Endothelial cell of umbilical vein (primary cell): ENCODE measurements at regions not wholly inside any gene's neighbourhood (a gene's known extent, or its start where the extent isn't known, plus 50 kb on each side); places are given as distances from the start of the nearest gene placed in this dataset.
"Not testable (repeated sequence)": the region's sequence is repeated elsewhere in the genome, so short reads cannot be mapped to it uniquely, and the experiment has no call there.

Source experiments
- BruUV-seq: library from RNA; stranded (reverse); fragments of 400-500 nt; replicated peaks from 2 replicates; lab custom pipeline; 2021; lab: Mats Ljungman, UMichigan
- CTCF ChIA-PET: fragments of 300-600, 350-600 bp; sonication (Branson Sonifier 250); formaldehyde crosslinking; loops from one replicate; lab custom pipeline; 2021; ENCODE audit warnings: antibody characterized with exemption, inconsistent platforms; lab: Charles Lee
- POLR2A ChIA-PET: fragments of 300-600, 350-600 bp; sonication (Branson Sonifier 250); formaldehyde crosslinking; loops from one replicate; lab custom pipeline; 2021; ENCODE audit warnings: antibody characterized with exemption, inconsistent platforms; lab: Charles Lee
- DNase-seq: peaks from one replicate; pipeline ENCODE4 v3.0.0-alpha.2; 2011; ENCODE audit warnings: low read depth, low spot score
- FAIRE-seq: peaks from 2 replicates; lab custom pipeline; 2011; peaks lifted over from hg19 to GRCh38; lab: Jason Lieb, UNC
- H2AFZ ChIP-seq: 2 replicates; pipeline ENCODE4 v1.6.0; 2012; ENCODE audit warnings: low read depth, low read length, control low read depth, inconsistent platforms
- H3K27ac ChIP-seq: 2 replicates; pipeline ENCODE4 v1.5.1; 2011; ENCODE audit warnings: low read depth, mild to moderate bottlenecking, control low read depth, low read length, moderate library complexity; ENCODE audit not compliant: insufficient read depth
- H3K27me3 ChIP-seq, 2 experiments: 2 replicates each; pipeline versions ENCODE4 v1.6.0 to v1.6.1; 2011; ENCODE audit warnings: low read length in 2 of 2, mixed read lengths in 1 of 2; ENCODE audit not compliant: control insufficient read depth in 2 of 2, insufficient read depth in 2 of 2
- H3K36me3 ChIP-seq, 2 experiments: 2 replicates in 1 of 2; 3 replicates in 1 of 2; pipeline ENCODE4 v1.5.1; 2011; ENCODE audit warnings: low read length in 2 of 2, mild to moderate bottlenecking in 1 of 2, moderate library complexity in 1 of 2; ENCODE audit not compliant: control insufficient read depth in 2 of 2, insufficient read depth in 2 of 2; ENCODE audit errors: extremely low read depth in 1 of 2
- H3K4me1 ChIP-seq: 3 replicates; pipeline ENCODE4 v1.5.1; 2011; ENCODE audit warnings: mild to moderate bottlenecking, low read length; ENCODE audit not compliant: control insufficient read depth, insufficient read depth; ENCODE audit errors: extremely low read depth
- H3K4me2 ChIP-seq: 2 replicates; pipeline ENCODE4 v1.6.1; 2011; ENCODE audit warnings: low read length, control low read depth, mixed read lengths; ENCODE audit not compliant: insufficient read depth
- H3K4me3 ChIP-seq, 3 experiments: fragments of 200-600 bp in 1 of 3; sonication (generic), shearing (Covaris generic) in 1 of 3; replicated peaks in 1 of 3; 2 replicates each; pipeline ENCODE4 v1.5.1; 2011 to 2016; ENCODE audit warnings: control low read depth in 3 of 3, low read length in 3 of 3, mild to moderate bottlenecking in 2 of 3, inconsistent platforms in 1 of 3, low read depth in 1 of 3, moderate library complexity in 1 of 3; ENCODE audit not compliant: insufficient read depth in 1 of 3
- H3K79me2 ChIP-seq: 2 replicates; pipeline ENCODE4 v1.6.0; 2012; ENCODE audit warnings: low read length, inconsistent platforms; ENCODE audit not compliant: control insufficient read depth, insufficient read depth
- H3K9ac ChIP-seq: replicated peaks from 2 replicates; pipeline ENCODE3; 2011; ENCODE audit warnings: low read length, control low read depth; ENCODE audit not compliant: insufficient read depth; ENCODE audit errors: extremely low read depth
- H3K9me1 ChIP-seq: replicated peaks from 3 replicates; pipeline ENCODE4 v1.6.0; 2011; ENCODE audit warnings: mild to moderate bottlenecking, low read length; ENCODE audit not compliant: control insufficient read depth, insufficient read depth; ENCODE audit errors: extremely low read depth
- H3K9me3 ChIP-seq: replicated peaks from 2 replicates; pipeline ENCODE4 v1.5.1; 2012; ENCODE audit warnings: low read length, inconsistent platforms; ENCODE audit not compliant: control insufficient read depth, insufficient read depth
- H4K20me1 ChIP-seq: replicated peaks from 2 replicates; pipeline ENCODE3; 2011; ENCODE audit warnings: mild to moderate bottlenecking, low read length; ENCODE audit not compliant: control insufficient read depth, insufficient read depth; ENCODE audit errors: extremely low read depth
- EZH2 ChIP-seq: IDR thresholded peaks from 2 replicates; pipeline ENCODE4 v1.6.1; 2012; ENCODE audit warnings: borderline replicate concordance, low read depth, mild to moderate bottlenecking, moderate library complexity, low read length, inconsistent platforms; ENCODE audit not compliant: severe bottlenecking
- FOS ChIP-seq: IDR thresholded peaks from 2 replicates; pipeline ENCODE4 v1.6.1; 2011; ENCODE audit warnings: mild to moderate bottlenecking, low read length, moderate library complexity, borderline replicate concordance; ENCODE audit not compliant: insufficient read depth
- GATA2 ChIP-seq: IDR thresholded peaks from 2 replicates; pipeline ENCODE4 v1.7.0; 2011; ENCODE audit warnings: low read depth, mild to moderate bottlenecking, moderate library complexity, mixed read lengths, low read length; ENCODE audit not compliant: insufficient read length, insufficient read depth
- JUN ChIP-seq: IDR thresholded peaks from 2 replicates; pipeline ENCODE4 v1.6.1; 2011; ENCODE audit warnings: borderline replicate concordance, low read depth; ENCODE audit not compliant: insufficient read length, insufficient read depth
- MYC ChIP-seq: IDR thresholded peaks from one replicate; pipeline ENCODE4 v1.6.1; 2011; ENCODE audit warnings: mild to moderate bottlenecking, low read depth, low read length
- POLR2A ChIP-seq: IDR thresholded peaks from 2 replicates; pipeline ENCODE4 v1.6.1; 2012; ENCODE audit warnings: low read depth, mild to moderate bottlenecking, control low read depth, low read length
- POLR2AphosphoS5 ChIP-seq: IDR thresholded peaks from 2 replicates; pipeline ENCODE4 v1.6.1; 2012; ENCODE audit warnings: low read depth, mild to moderate bottlenecking, control low read depth, low read length, moderate library complexity; ENCODE audit not compliant: insufficient read depth
- dilution Hi-C: fragments of 300-500 bp; cut with MboI; formaldehyde crosslinking; loops from one replicate; pipeline ENCODE4 v1.15.0; 2019; ENCODE audit warnings: low sequenced_read_pairs; ENCODE audit not compliant: extremely low pct_ligation_motif_present
- intact Hi-C: fragments of 100-400 bp; cut with micrococcal nuclease; formaldehyde crosslinking; loops from one replicate; pipeline ENCODE4 v1.10.0; 2022
- TF ChIP-seq, protein P1 (sequence below), 2 donors: IDR thresholded peaks; 1 replicate in 1 of 2; 2 replicates in 1 of 2; pipeline ENCODE4 v1.5.1; 2011; ENCODE audit warnings: low read length in 2 of 2, mild to moderate bottlenecking in 2 of 2, moderate library complexity in 2 of 2, control low read depth in 1 of 2, inconsistent platforms in 1 of 2, low read depth in 1 of 2; ENCODE audit not compliant: insufficient read depth in 1 of 2; ENCODE audit errors: extremely low read depth in 1 of 2

DNA sequence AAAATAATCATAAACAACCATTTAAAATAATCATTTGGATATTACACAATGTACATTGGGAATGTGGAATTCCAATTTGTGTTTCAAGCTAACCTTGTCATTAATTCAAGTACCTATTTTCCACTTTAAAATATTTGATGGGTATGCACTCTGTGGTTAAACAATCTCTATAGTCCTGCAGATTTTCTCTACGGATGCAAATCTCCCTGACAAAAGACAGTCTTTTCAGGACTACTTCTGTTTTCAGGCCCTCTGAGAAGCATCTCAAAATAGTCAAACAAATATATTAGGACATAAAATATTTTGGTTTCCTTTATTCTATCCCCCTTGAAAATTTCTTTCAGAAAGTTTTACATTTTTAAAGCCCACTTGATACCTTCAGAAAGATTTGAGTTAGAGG is 735.6 kb upstream of the MBL2 start:
- H4K20me1 ChIP-seq, result no peaks in the 10 kb centered on the region
- H3K4me1 ChIP-seq, result no peaks in the 10 kb centered on the region
- H3K9me3 ChIP-seq, result no peaks in the 10 kb centered on the region
- H3K36me3 ChIP-seq, result no peaks in the 10 kb centered on the region
- H3K9me1 ChIP-seq, result no peaks in the 10 kb centered on the region
- H3K79me2 ChIP-seq, result no peaks in the 10 kb centered on the region
- ChIA-PET POLR2A (no interaction called here), CTCF (no interaction called here)
- DNase-seq, result no peak
- H3K9ac ChIP-seq, result no peak overlapping the region
- H3K27me3 ChIP-seq, result no peaks in the 10 kb centered on the region
- H3K4me3 ChIP-seq, result no peak overlapping the region
- intact Hi-C loops (no loop called here), dilution Hi-C loops (no loop called here)
- FAIRE-seq, result no peak
- no peak overlapping the region for H3K27ac ChIP-seq
- TF ChIP-seq FOS, result no peak
- TF ChIP-seq JUN, result no peak
- TF ChIP-seq, protein P1, sequence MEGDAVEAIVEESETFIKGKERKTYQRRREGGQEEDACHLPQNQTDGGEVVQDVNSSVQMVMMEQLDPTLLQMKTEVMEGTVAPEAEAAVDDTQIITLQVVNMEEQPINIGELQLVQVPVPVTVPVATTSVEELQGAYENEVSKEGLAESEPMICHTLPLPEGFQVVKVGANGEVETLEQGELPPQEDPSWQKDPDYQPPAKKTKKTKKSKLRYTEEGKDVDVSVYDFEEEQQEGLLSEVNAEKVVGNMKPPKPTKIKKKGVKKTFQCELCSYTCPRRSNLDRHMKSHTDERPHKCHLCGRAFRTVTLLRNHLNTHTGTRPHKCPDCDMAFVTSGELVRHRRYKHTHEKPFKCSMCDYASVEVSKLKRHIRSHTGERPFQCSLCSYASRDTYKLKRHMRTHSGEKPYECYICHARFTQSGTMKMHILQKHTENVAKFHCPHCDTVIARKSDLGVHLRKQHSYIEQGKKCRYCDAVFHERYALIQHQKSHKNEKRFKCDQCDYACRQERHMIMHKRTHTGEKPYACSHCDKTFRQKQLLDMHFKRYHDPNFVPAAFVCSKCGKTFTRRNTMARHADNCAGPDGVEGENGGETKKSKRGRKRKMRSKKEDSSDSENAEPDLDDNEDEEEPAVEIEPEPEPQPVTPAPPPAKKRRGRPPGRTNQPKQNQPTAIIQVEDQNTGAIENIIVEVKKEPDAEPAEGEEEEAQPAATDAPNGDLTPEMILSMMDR (IDR thresholded peaks at IDR 0.05; ENCODE audit: extremely low read depth in 1 of 2, insufficient read depth in 1 of 2, low read depth in 1 of 2, low read length in 2 of 2), result no peak
- TF ChIP-seq POLR2A, result no peak
- no peak for TF ChIP-seq POLR2AphosphoS5
- no peak for TF ChIP-seq MYC
- no peak for TF ChIP-seq EZH2
- TF ChIP-seq GATA2, result no peak
- no peak overlapping the region for H2AFZ ChIP-seq
- H3K4me2 ChIP-seq, result no peak overlapping the region
- BruUV-seq, result no TSS peak

DNA sequence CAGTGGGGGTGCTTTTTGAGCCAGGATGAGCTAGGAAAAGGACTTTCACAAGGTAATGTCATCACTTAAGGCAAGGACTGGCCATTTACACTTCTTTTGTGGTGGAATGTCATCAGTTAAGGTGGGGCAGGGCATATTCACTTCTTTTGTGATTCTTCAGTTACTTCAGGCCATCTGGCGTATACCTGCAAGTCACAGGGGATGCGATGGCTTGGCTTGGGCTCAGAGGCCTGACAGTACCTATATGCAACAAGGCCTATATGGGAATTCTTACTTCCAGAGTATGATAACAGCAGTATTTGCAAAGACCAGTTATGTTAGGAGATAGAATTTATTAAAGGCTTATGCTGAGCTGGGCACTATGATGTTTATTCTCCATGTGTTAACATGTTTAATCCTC is 731.9 kb upstream of the MBL2 start:
- not testable (repeated sequence) for BruUV-seq, H3K4me2 ChIP-seq

More for the DNA sequence above, 731.9 kb upstream of the MBL2 start:
- dilution Hi-C loops, intact Hi-C loops, H3K4me3 ChIP-seq, FAIRE-seq, H4K20me1 ChIP-seq, H3K9ac ChIP-seq, H3K4me1 ChIP-seq, H3K27me3 ChIP-seq, H3K27ac ChIP-seq, H3K9me3 ChIP-seq, H3K9me1 ChIP-seq, H3K79me2 ChIP-seq, H3K36me3 ChIP-seq, CTCF ChIA-PET, H2AFZ ChIP-seq, POLR2A ChIA-PET, DNase-seq: not testable (repeated sequence)
